Motor neuron (in vitro differentiated cells): ENCODE measurements at regions not wholly inside any gene's neighbourhood (a gene's known extent, or its start where the extent isn't known, plus 50 kb on each side); places are given as distances from the start of the nearest gene placed in this dataset.
"Not testable (repeated sequence)": the region's sequence is repeated elsewhere in the genome, so short reads cannot be mapped to it uniquely, and the experiment has no call there.

Experiments used
- ATAC-seq, 8 experiments: fragments of 200-7000 bp; cut with Tn5 transposase; replicated peaks in 6 of 8; 2 replicates each; pipeline ENCODE4 v1.8.0; 2021; ENCODE audit warnings: mild to moderate bottlenecking in 8 of 8, moderate library complexity in 8 of 8
- H3K27ac ChIP-seq, 2 donors: fragments of 250-450 bp; sonication (Bioruptor Pico); 2 replicates each; pipeline ENCODE4 v1.9.0; 2021; ENCODE audit warnings: antibody characterized with exemption in 2 of 2, mild to moderate bottlenecking in 2 of 2, moderate library complexity in 1 of 2
- H3K4me1 ChIP-seq, 2 donors: fragments of 250-450 bp; sonication (Bioruptor Pico); replicated peaks in 1 of 2; 2 replicates each; pipeline ENCODE4 v1.6.1; 2021; ENCODE audit warnings: antibody characterized with exemption in 2 of 2, mild to moderate bottlenecking in 2 of 2, moderate library complexity in 1 of 2
- H3K4me3 ChIP-seq, 5 donors: fragments of 250-450 bp; sonication (Bioruptor Pico); 2 replicates each; pipeline ENCODE4 v1.9.0; 2021; ENCODE audit warnings: antibody characterized with exemption in 5 of 5, mild to moderate bottlenecking in 5 of 5, moderate library complexity in 4 of 5
- WGBS, 10 experiments: fragments of 450-650 bp; shearing (Covaris generic); methylation state at CpG; one replicate each; pipeline ENCODE4 v1.0.0; 2022; 5-methylcytosine and 5-hydroxymethylcytosine counted together
- in situ Hi-C, 9 experiments: fragments of 400-800 bp; cut with MboI; loops; one replicate each; pipeline ENCODE4 v1.15.0; 2021; ENCODE audit warnings: low sequenced_read_pairs in 9 of 9, low pct_unique_long_range_greater_than_20kb in 2 of 9; ENCODE audit not compliant: unreplicated experiment in 9 of 9

DNA sequence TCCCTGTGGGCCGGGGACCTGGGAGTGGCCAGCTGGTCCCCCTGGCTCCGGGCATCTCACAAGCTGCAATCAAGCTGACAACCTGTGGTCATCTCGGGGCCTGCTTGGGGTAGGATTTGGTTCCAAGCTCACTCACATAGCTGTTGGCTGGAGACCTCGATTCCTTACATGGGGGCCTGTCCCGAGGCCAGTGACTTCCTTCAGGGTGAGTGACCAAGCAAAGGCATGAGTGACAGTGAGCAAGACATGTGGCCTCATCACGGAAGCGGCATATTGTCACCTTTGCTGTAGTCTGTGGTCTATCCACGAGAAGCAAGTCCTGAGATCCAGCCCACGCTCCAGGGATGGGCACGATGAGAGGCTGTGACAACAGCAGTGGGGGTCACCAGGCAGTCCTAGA, 131.4 kb upstream of the ID2 start:
- no peak overlapping the region for H3K4me3 ChIP-seq
- no peak overlapping the region for H3K27ac ChIP-seq
- no peak for ATAC-seq
- in situ Hi-C loops: no loop called here
- 83 to 100% (median 93%) methylated on average over 1 to 6 of the region's 10 CpGs; no CpG with 5 or more reads in 5 of the 10 experiments for WGBS, 10 experiments
- H3K4me1 ChIP-seq: peaks cover 8 to 12% of the 10 kb centered on the region in 2 donors

DNA sequence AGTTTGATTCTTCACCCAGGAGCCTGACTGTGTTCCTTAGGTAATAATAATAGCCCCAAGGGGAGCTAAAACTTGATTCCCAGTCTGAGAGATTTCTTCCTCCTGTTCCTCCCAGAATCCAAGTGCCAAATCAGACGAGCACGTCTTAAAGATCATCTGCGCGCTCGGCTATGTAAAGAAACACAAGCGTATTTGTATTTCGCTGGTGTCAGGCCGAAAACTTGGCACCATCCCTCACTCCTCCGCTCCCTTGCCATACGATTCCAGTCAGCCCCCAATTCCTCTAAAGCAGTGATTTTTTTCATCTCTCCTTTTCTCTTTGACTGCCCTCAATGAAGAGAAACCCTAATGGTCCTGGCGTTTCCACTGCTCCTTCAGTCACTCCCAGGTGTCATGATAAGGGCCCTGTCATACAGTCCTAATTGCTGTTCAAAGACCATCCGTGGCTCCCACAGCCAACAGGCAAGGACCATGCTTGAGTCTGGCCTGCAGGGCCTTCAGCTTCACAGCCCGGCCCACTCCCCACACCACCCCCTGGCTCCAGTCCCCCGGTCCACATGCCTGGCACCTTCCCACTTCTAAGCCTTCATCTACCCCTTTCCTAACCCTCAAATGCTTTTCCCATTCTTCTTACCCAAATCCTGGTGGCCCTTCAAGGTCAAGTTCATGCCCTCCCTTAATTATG, 130.8 kb upstream of the ID2 start:
- in situ Hi-C loops: no loop called here
- no peak overlapping the region for H3K4me3 ChIP-seq
- 64 to 98% (median 90%) methylated on average over 2 to 12 of the region's 14 CpGs; no CpG with 5 or more reads in 1 of the 10 experiments for WGBS, 10 experiments
- peaks cover 8 to 12% of the 10 kb centered on the region in 2 donors for H3K4me1 ChIP-seq
- H3K27ac ChIP-seq: no peak overlapping the region
- ATAC-seq: no peak

- ATAC-seq: peak in 4 of 8 experiments; percentile 17 to 47 (median 42)
- Histone ChIP-seq H3K4me1 (peaks cover 8 to 12% of the 10 kb centered on the region in 2 donors), H3K27ac (no peak overlapping the region), H3K4me3 (no peak overlapping the region)
- in situ Hi-C loops: no loop called here
- WGBS, 10 experiments: 17 to 83% (median 82%) methylated on average over 1 to 5 of the region's 8 CpGs; no CpG with 5 or more reads in 5 of the 10 experiments
Observed at GRCh38 chr2:8551622-8552074, 130.2 kb upstream of the ID2 start.

DNA sequence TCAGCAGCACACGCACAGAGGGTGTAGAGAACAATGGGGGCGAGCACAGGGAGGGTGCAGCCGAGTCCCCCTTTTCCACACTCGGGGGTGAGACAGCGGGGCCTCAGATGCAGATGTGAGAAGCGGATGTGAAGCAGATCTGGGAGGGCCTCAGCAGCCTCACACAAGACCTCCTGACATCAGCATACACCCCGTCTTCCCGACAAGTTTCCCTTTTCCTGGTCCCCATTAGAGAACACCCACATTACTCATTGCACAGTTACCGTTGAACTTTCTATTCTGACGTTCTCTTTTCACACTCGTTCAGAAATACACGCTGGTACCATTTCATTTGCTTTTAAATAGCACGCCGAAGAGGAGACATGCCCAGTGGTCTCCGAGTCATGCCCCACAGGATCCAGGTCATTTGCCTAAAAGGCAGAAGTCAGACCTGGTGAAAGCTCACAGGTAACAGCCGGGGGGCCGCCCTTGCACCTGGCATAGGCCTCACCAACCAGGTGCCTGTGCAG, 129.5 kb upstream of the ID2 start:
- H3K27ac ChIP-seq: no peak overlapping the region
- in situ Hi-C loops: no loop called here
- peaks cover 8 to 12% of the 10 kb centered on the region in 2 donors for H3K4me1 ChIP-seq
- peak in 3 of 8 experiments; percentile 19 to 52 (median 45) for ATAC-seq
- no peak overlapping the region for H3K4me3 ChIP-seq
- WGBS, 10 experiments: 50 to 88% (median 77%) methylated on average over 2 to 12 of the region's 17 CpGs; no CpG with 5 or more reads in 4 of the 10 experiments

GRCh38 chr2:8553643-8554042, 128.2 kb upstream of the ID2 start:
- no peak for ATAC-seq
- in situ Hi-C loops: no loop called here
- WGBS, 10 experiments: 60 to 100% (median 80%) methylated on average over 1 to 4 of the region's 4 CpGs; no CpG with 5 or more reads in 1 of the 10 experiments
- Histone ChIP-seq H3K4me1 (peaks cover 8 to 12% of the 10 kb centered on the region in 2 donors), H3K4me3 (no peak overlapping the region), H3K27ac (no peak overlapping the region)

GRCh38 chr2:8554296-8554806, 127.5 kb upstream of the ID2 start:
- Histone ChIP-seq H3K4me3 (no peak overlapping the region), H3K27ac (no peak overlapping the region), H3K4me1 (peaks cover 8 to 12% of the 10 kb centered on the region in 2 donors)
- 21 to 100% (median 95%) methylated on average over 1 to 6 of the region's 9 CpGs; no CpG with 5 or more reads in 2 of the 10 experiments for WGBS, 10 experiments
- no peak for ATAC-seq
- in situ Hi-C loops: no loop called here

- ATAC-seq: no peak
- H3K4me3 ChIP-seq: no peak overlapping the region
- in situ Hi-C loops: no loop called here
- 88 to 100% (median 100%) methylated on average over 1 to 2 of the region's 2 CpGs; no CpG with 5 or more reads in 1 of the 10 experiments for WGBS, 10 experiments
- no peak overlapping the region for H3K27ac ChIP-seq
- peaks cover 8 to 12% of the 10 kb centered on the region in 2 donors for H3K4me1 ChIP-seq
Observed at GRCh38 chr2:8555543-8555942, 126.3 kb upstream of the ID2 start.

DNA sequence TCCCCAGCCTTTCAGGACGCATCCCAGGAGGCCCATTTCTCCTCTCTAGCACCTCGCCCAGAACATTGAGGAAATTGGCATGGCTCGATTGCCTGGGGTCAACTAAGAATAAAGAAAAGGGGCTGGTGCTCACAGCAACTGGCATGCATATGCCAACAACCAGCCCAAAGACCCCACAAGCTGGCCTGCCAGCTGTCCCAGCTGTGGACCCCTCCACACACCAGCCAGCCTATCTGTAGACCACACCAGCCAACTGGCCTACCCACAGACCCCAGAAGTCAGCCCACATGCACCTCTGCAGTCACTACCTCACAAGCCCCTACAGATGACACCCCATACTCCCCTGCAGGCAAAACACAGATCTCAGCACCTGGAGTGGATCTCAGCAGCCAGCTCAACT, 123.8 kb upstream of the ID2 start:
- Histone ChIP-seq H3K27ac (no peak overlapping the region), H3K4me1 (no peaks in the 10 kb centered on the region), H3K4me3 (no peak overlapping the region)
- 19 to 100% (median 75%) methylated on average over 2 to 3 of the region's 3 CpGs; no CpG with 5 or more reads in 4 of the 10 experiments for WGBS, 10 experiments
- ATAC-seq: no peak
- in situ Hi-C loops: no loop called here

DNA sequence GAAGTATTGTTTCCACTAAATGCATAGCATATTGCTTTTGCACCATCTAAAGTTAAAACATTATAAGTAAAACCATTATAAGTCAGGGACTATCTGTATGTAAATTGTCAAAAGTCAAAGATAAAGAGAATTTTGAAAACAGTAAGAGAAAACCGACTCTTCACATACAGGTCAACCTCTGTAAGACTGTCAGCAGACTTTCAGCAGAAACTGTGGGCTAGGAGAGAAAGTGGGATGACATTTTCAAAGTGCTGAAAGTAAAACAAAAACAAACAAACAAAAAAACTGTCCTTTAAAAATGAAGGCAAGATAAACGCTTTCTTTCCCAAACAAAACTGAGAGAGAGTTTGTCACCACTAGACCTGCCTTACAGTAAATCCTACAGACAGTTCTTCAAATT, 122.9 kb upstream of the ID2 start:
- in situ Hi-C loops: no loop called here
- no peaks in the 10 kb centered on the region for H3K4me1 ChIP-seq
- H3K4me3 ChIP-seq: no peak overlapping the region
- ATAC-seq: no peak
- H3K27ac ChIP-seq: no peak overlapping the region
- WGBS, 10 experiments: 39 to 100% (median 83%) methylated on average over 1 to 2 of the region's 2 CpGs

- WGBS, 10 experiments: 35 to 100% (median 79%) methylated on average over 1 of the region's 1 CpG; no CpG with 5 or more reads in 1 of the 10 experiments
- no peak overlapping the region for H3K4me3 ChIP-seq
- ATAC-seq: no peak
- in situ Hi-C loops: no loop called here
- H3K27ac ChIP-seq: no peak overlapping the region
- no peaks in the 10 kb centered on the region for H3K4me1 ChIP-seq
Observed at GRCh38 chr2:8559805-8560204, 122.1 kb upstream of the ID2 start.

DNA sequence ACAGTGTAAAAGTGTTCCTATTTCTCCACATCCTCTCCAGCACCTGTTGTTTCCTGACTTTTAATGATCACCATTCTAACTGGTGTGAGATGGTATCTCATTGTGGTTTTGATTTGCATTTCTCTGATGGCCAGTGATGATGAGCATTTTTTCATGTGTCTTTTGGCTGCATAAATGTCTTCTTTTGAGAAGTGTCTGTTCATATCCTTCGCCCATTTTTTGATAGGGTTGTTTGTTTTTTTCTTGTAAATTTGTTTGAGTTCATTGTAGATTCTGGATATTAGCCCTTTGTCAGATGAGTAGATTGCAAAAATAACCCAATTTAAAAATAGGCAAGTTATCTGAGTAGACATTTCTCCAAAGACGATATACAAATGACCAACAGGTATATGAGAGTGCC, 120.2 kb upstream of the ID2 start:
- in situ Hi-C loops, H3K4me1 ChIP-seq, H3K27ac ChIP-seq, H3K4me3 ChIP-seq, ATAC-seq: not testable (repeated sequence)
- 71 to 100% (median 92%) methylated on average over 1 of the region's 2 CpGs; no CpG with 5 or more reads in 6 of the 10 experiments for WGBS, 10 experiments

DNA sequence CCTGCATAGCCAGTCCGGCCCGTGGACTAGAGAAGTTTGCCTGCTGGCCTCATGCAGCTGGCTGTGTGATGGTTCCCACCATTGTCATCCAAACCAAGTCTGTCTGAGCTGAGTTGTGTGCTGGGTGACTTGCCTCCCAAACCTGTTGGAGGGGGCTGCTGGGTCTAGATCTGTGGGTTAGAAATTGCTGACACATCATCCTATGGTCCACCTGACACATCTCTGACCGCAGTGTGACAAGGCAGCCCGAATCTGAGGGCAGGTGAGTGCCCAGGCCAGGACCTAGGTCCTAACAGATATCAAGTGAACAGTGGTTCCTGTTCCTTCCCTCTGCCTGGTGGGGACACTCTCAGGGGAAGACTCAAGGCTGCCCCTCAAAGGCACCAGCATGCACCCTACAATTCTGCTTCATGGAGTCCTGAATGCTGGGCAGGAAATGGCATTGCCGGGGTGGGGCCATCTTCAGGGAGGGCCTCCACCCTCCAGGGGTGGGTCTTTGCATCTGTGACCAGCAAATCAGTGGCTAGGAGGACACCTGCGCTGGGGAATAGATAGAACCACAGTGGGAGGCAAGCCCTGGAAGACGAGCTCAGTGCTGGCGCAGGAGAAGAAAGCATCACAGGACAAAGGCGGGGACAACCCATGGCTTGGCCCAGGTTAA, 117.9 kb upstream of the ID2 start:
- Histone ChIP-seq H3K27ac (no peak overlapping the region), H3K4me1 (no peaks in the 10 kb centered on the region), H3K4me3 (no peak overlapping the region)
- no peak for ATAC-seq
- in situ Hi-C loops: no loop called here
- WGBS, 10 experiments: 90 to 100% (median 97%) methylated on average over 1 to 4 of the region's 9 CpGs; no CpG with 5 or more reads in 4 of the 10 experiments

- Histone ChIP-seq H3K4me3 (no peak overlapping the region), H3K4me1 (no peaks in the 10 kb centered on the region), H3K27ac (no peak overlapping the region)
- ATAC-seq: no peak
- WGBS, 10 experiments: 73 to 100% (median 96%) methylated on average over 1 to 3 of the region's 9 CpGs; no CpG with 5 or more reads in 5 of the 10 experiments
- in situ Hi-C loops: no loop called here
Observed at GRCh38 chr2:8564475-8564874, 117.4 kb upstream of the ID2 start.
